Loucy (cell line): ENCODE measurements at regions not wholly inside any gene's neighbourhood (a gene's known extent, or its start where the extent isn't known, plus 50 kb on each side); places are given as distances from the start of the nearest gene placed in this dataset.

ENCODE experiments used
- H2AFZ ChIP-seq: fragments of 200-600 bp; sonication (generic); 2 replicates; pipeline ENCODE4 v1.6.0; 2016; ENCODE audit warnings: antibody characterized with exemption, mild to moderate bottlenecking, low read length, moderate library complexity
- H3F3A ChIP-seq: fragments of 200-600 bp; 2 replicates; pipeline ENCODE4 v1.6.0; 2016; ENCODE audit warnings: antibody characterized with exemption, low read depth, mild to moderate bottlenecking
- H3K27me3 ChIP-seq: fragments of 200-600 bp; sonication (generic); 2 replicates; pipeline ENCODE4 v1.6.1; 2014; ENCODE audit warnings: low read length, mild to moderate bottlenecking; ENCODE audit not compliant: insufficient read depth, poor library complexity, severe bottlenecking
- H3K36me3 ChIP-seq: fragments of 200-600 bp; sonication (generic); 2 replicates; pipeline ENCODE4 v1.6.1; 2016; ENCODE audit warnings: low read length; ENCODE audit not compliant: insufficient read depth
- H3K4me1 ChIP-seq: fragments of 200-600 bp; sonication (generic); 2 replicates; pipeline ENCODE4 v1.5.1; 2014; ENCODE audit warnings: low read length, mild to moderate bottlenecking; ENCODE audit not compliant: insufficient read depth, poor library complexity, severe bottlenecking
- H3K4me2 ChIP-seq: fragments of 200-600 bp; sonication (generic); 2 replicates; pipeline ENCODE4 v1.6.0; 2014; ENCODE audit warnings: antibody characterized with exemption, low read length, low read depth, mild to moderate bottlenecking; ENCODE audit not compliant: poor library complexity, severe bottlenecking
- H3K4me3 ChIP-seq: fragments of 200-600 bp; sonication (generic); 2 replicates; pipeline ENCODE4 v1.5.1; 2014; ENCODE audit warnings: low read length, mild to moderate bottlenecking, mixed read lengths; ENCODE audit not compliant: poor library complexity, severe bottlenecking
- H3K79me2 ChIP-seq: fragments of 200-600 bp; sonication (generic); 2 replicates; pipeline ENCODE4 v1.6.1; 2014; ENCODE audit warnings: low read length; ENCODE audit not compliant: insufficient read depth
- H3K9ac ChIP-seq: fragments of 200-600 bp; sonication (generic); 2 replicates; pipeline ENCODE4 v1.6.0; 2014; ENCODE audit warnings: mild to moderate bottlenecking, low read depth, low read length, moderate library complexity; ENCODE audit not compliant: poor library complexity, severe bottlenecking
- H3K9me2 ChIP-seq: fragments of 200-600 bp; sonication (generic); replicated peaks from 2 replicates; pipeline ENCODE4 v1.6.1; 2016; ENCODE audit warnings: low read depth, low read length, mixed read lengths
- H3K9me3 ChIP-seq: fragments of 200-600 bp; sonication (generic); 2 replicates; pipeline ENCODE4 v1.6.1; 2014; ENCODE audit warnings: mild to moderate bottlenecking, antibody characterized with exemption, low read length, low read depth; ENCODE audit not compliant: insufficient read depth
- H4K20me1 ChIP-seq: fragments of 200-600 bp; sonication (generic); 2 replicates; pipeline ENCODE4 v1.6.0; 2014; ENCODE audit warnings: antibody characterized with exemption, low read length, mild to moderate bottlenecking; ENCODE audit not compliant: insufficient read depth, poor library complexity, severe bottlenecking
- EZH2phosphoT487 ChIP-seq: fragments of 200-600 bp; IDR thresholded peaks from 2 replicates; pipeline ENCODE4 v1.6.1; 2018; ENCODE audit warnings: antibody characterized with exemption, mild to moderate bottlenecking, moderate library complexity, borderline replicate concordance
- TF ChIP-seq, protein P1 (sequence below): fragments of 200-600 bp; sonication (generic); conservative IDR thresholded peaks from 2 replicates; pipeline ENCODE4 v1.5.1; 2014; ENCODE audit warnings: mild to moderate bottlenecking, antibody characterized with exemption, low read length

- no peaks in the 10 kb centered on the region for H3K9me2 ChIP-seq
- no peak overlapping the region for H3K9ac ChIP-seq
- no peaks in the 10 kb centered on the region for H3F3A ChIP-seq
- H3K79me2 ChIP-seq, result no peaks in the 10 kb centered on the region
- TF ChIP-seq EZH2phosphoT487, result no peak
- TF ChIP-seq, protein P1, sequence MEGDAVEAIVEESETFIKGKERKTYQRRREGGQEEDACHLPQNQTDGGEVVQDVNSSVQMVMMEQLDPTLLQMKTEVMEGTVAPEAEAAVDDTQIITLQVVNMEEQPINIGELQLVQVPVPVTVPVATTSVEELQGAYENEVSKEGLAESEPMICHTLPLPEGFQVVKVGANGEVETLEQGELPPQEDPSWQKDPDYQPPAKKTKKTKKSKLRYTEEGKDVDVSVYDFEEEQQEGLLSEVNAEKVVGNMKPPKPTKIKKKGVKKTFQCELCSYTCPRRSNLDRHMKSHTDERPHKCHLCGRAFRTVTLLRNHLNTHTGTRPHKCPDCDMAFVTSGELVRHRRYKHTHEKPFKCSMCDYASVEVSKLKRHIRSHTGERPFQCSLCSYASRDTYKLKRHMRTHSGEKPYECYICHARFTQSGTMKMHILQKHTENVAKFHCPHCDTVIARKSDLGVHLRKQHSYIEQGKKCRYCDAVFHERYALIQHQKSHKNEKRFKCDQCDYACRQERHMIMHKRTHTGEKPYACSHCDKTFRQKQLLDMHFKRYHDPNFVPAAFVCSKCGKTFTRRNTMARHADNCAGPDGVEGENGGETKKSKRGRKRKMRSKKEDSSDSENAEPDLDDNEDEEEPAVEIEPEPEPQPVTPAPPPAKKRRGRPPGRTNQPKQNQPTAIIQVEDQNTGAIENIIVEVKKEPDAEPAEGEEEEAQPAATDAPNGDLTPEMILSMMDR, result no peak
- no peaks in the 10 kb centered on the region for H3K36me3 ChIP-seq
- H2AFZ ChIP-seq, result no peak overlapping the region
- H3K9me3 ChIP-seq, result no peaks in the 10 kb centered on the region
- H3K4me1 ChIP-seq, result no peaks in the 10 kb centered on the region
- H3K4me2 ChIP-seq, result no peak overlapping the region
- H3K4me3 ChIP-seq, result no peak overlapping the region
- H3K27me3 ChIP-seq, result no peaks in the 10 kb centered on the region
- H4K20me1 ChIP-seq, result no peaks in the 10 kb centered on the region
Observed at GRCh38 chr10:113438652-113439051, 114.2 kb upstream of the HABP2 start.

DNA sequence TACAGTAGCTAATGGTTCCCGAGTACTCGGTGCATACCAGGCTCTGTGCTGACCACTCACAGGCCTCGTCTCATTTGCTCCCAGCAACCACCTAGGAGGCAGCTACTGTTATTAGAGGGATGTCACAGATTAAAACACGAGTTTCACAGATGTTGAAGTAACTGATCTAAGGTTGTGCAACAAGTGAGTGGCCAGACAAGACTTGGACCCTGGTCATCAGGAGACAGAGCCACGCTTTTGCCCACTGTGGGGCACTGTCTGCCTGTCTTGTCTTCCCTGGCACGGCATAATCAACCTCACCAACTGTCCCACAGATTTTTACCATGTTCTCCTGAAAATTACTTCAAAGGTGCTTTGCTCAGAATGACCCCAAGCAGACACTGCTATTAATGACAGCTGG is 111.6 kb upstream of the HABP2 start:
- Histone ChIP-seq H3K4me2 (no peak overlapping the region), H3K27me3 (no peaks in the 10 kb centered on the region), H2AFZ (no peak overlapping the region), H3K4me1 (no peaks in the 10 kb centered on the region), H3K36me3 (no peaks in the 10 kb centered on the region), H3K4me3 (no peak overlapping the region), H3K9ac (no peak overlapping the region), H3K9me3 (no peaks in the 10 kb centered on the region), H3K9me2 (no peaks in the 10 kb centered on the region), H4K20me1 (no peaks in the 10 kb centered on the region), H3K79me2 (no peaks in the 10 kb centered on the region), H3F3A (no peaks in the 10 kb centered on the region)
- no peak for TF ChIP-seq EZH2phosphoT487
- TF ChIP-seq, protein P1, result no peak

- Histone ChIP-seq H2AFZ (no peak overlapping the region), H3K27me3 (no peaks in the 10 kb centered on the region), H3K4me2 (no peak overlapping the region), H4K20me1 (no peaks in the 10 kb centered on the region), H3K4me1 (no peaks in the 10 kb centered on the region), H3F3A (no peaks in the 10 kb centered on the region), H3K9ac (no peak overlapping the region), H3K36me3 (no peaks in the 10 kb centered on the region), H3K4me3 (no peak overlapping the region), H3K79me2 (no peaks in the 10 kb centered on the region), H3K9me3 (no peaks in the 10 kb centered on the region), H3K9me2 (no peaks in the 10 kb centered on the region)
- TF ChIP-seq, protein P1, result no peak
- TF ChIP-seq EZH2phosphoT487, result no peak
Observed at GRCh38 chr10:113441686-113442270, 111.1 kb upstream of the HABP2 start.
